T-helper 2 cell (primary cell): ENCODE measurements at regions not wholly inside any gene's neighbourhood (a gene's known extent, or its start where the extent isn't known, plus 50 kb on each side); places are given as distances from the start of the nearest gene placed in this dataset.
"Not testable (repeated sequence)": the region's sequence is repeated elsewhere in the genome, so short reads cannot be mapped to it uniquely, and the experiment has no call there.

Experiments used
- DNase-seq, 5 experiments: peaks; one replicate each; pipeline versions ENCODE4 v3.0.0 to v3.0.0-alpha.2; 2012 to 2022

- DNase-seq = no peak
Measured at GRCh38 chr5:112112346-112112745, 306.7 kb downstream of the EPB41L4A start.

- DNase-seq = no peak
Measured at GRCh38 chr5:112109331-112110007, 309.6 kb downstream of the EPB41L4A start.

GRCh38 chr5:112106878-112107277 lies 312.2 kb downstream of the EPB41L4A start:
- no peak for DNase-seq

GRCh38 chr5:112097768-112098167 lies 321.3 kb downstream of the EPB41L4A start:
- DNase-seq = no peak

- no peak for DNase-seq
Measured at GRCh38 chr5:112087222-112087621, 330.2 kb upstream of the NREP start.

GRCh38 chr5:112086740-112087139 lies 329.7 kb upstream of the NREP start:
- no peak for DNase-seq

GRCh38 chr5:112084149-112084548 lies 327.2 kb upstream of the NREP start:
- no peak for DNase-seq

- no peak for DNase-seq
Measured at GRCh38 chr5:112083623-112084022, 326.6 kb upstream of the NREP start.

- peak in 1 of 5 experiments; percentile 3 for DNase-seq
Measured at GRCh38 chr5:112077180-112077579, 320.2 kb upstream of the NREP start.

- no peak for DNase-seq
Measured at GRCh38 chr5:112070022-112070421, 313.0 kb upstream of the NREP start.

GRCh38 chr5:112069329-112069728 lies 312.3 kb upstream of the NREP start:
- no peak for DNase-seq

- no peak for DNase-seq
Measured at GRCh38 chr5:112068593-112068992, 311.6 kb upstream of the NREP start.

- no peak for DNase-seq
Measured at GRCh38 chr5:112065781-112066180, 308.8 kb upstream of the NREP start.

- DNase-seq = no peak
Measured at GRCh38 chr5:112064956-112065355, 308.0 kb upstream of the NREP start.

- DNase-seq = no peak
Measured at GRCh38 chr5:112064271-112064701, 307.3 kb upstream of the NREP start.

GRCh38 chr5:112063856-112064255 lies 306.9 kb upstream of the NREP start:
- no peak for DNase-seq

- no peak for DNase-seq
Measured at GRCh38 chr5:112063191-112063590, 306.2 kb upstream of the NREP start.

GRCh38 chr5:112062181-112062580 lies 305.2 kb upstream of the NREP start:
- no peak for DNase-seq

GRCh38 chr5:112061666-112062065 lies 304.7 kb upstream of the NREP start:
- DNase-seq = no peak

- no peak for DNase-seq
Measured at GRCh38 chr5:112059579-112060135, 302.7 kb upstream of the NREP start.

- no peak for DNase-seq
Measured at GRCh38 chr5:112049738-112050137, 292.7 kb upstream of the NREP start.

GRCh38 chr5:112036206-112036605 lies 279.2 kb upstream of the NREP start:
- no peak for DNase-seq

- no peak for DNase-seq
Measured at GRCh38 chr5:112034421-112034979, 277.5 kb upstream of the NREP start.

- DNase-seq = not testable (repeated sequence)
Measured at GRCh38 chr5:112026879-112027278, 269.9 kb upstream of the NREP start.
